GM12872 (cell line): ENCODE measurements at regions not wholly inside any gene's neighbourhood (a gene's known extent, or its start where the extent isn't known, plus 50 kb on each side); places are given as distances from the start of the nearest gene placed in this dataset.

Source experiments
- CTCF ChIP-seq: IDR thresholded peaks from 3 replicates; pipeline ENCODE4 v1.5.1; 2011; ENCODE audit warnings: low read depth, mild to moderate bottlenecking, low read length, moderate library complexity; ENCODE audit not compliant: insufficient read depth

GRCh38 chr3:104279617-104280016, 1087.1 kb upstream of the ALCAM start:
- no peak for TF ChIP-seq CTCF

- no peak for TF ChIP-seq CTCF
Observed at GRCh38 chr3:104281713-104282112, 1085.0 kb upstream of the ALCAM start.

GRCh38 chr3:104286645-104287044, 1080.1 kb upstream of the ALCAM start:
- no peak for TF ChIP-seq CTCF

- no peak for TF ChIP-seq CTCF
Observed at GRCh38 chr3:104291437-104291851, 1075.3 kb upstream of the ALCAM start.

GRCh38 chr3:104291878-104292277, 1074.8 kb upstream of the ALCAM start:
- no peak for TF ChIP-seq CTCF

- TF ChIP-seq CTCF, result no peak
Observed at GRCh38 chr3:104297617-104298016, 1069.1 kb upstream of the ALCAM start.

GRCh38 chr3:104298662-104299061, 1068.0 kb upstream of the ALCAM start:
- no peak for TF ChIP-seq CTCF

GRCh38 chr3:104316118-104316517, 1050.6 kb upstream of the ALCAM start:
- TF ChIP-seq CTCF, result no peak
